HL-60 (cell line): ENCODE measurements at regions not wholly inside any gene's neighbourhood (a gene's known extent, or its start where the extent isn't known, plus 50 kb on each side); places are given as distances from the start of the nearest gene placed in this dataset.

Source experiments
- CTCF ChIP-seq: IDR thresholded peaks from one replicate; pipeline ENCODE4 v1.5.1; 2011; ENCODE audit warnings: low read length, control low read depth, inconsistent platforms; ENCODE audit not compliant: insufficient read depth
- GABPA ChIP-seq: IDR thresholded peaks from 2 replicates; pipeline ENCODE4 v1.6.1; 2012; ENCODE audit warnings: low read depth
- POLR2AphosphoS5 ChIP-seq: IDR thresholded peaks from 2 replicates; pipeline ENCODE4 v1.6.1; 2012; ENCODE audit warnings: low read depth
- REST ChIP-seq: IDR thresholded peaks from 2 replicates; pipeline ENCODE4 v1.6.1; 2012; ENCODE audit warnings: low read depth; ENCODE audit not compliant: insufficient replicate concordance
- SPI1 ChIP-seq: IDR thresholded peaks from 2 replicates; pipeline ENCODE4 v1.6.1; 2012; ENCODE audit warnings: low read depth, mild to moderate bottlenecking, borderline replicate concordance

- TF ChIP-seq CTCF (no peak), POLR2AphosphoS5 (no peak), REST (no peak), GABPA (no peak), SPI1 (no peak)
These were observed 1102.8 kb downstream of the BRINP3 start for GRCh38 chr1:189374816-189375215.
